GM12864 (cell line): ENCODE measurements at regions not wholly inside any gene's neighbourhood (a gene's known extent, or its start where the extent isn't known, plus 50 kb on each side); places are given as distances from the start of the nearest gene placed in this dataset.

ENCODE experiments used
- DNase-seq: peaks from one replicate; pipeline ENCODE4 v3.0.0-alpha.2; 2011; ENCODE audit warnings: low read depth
- H3K4me3 ChIP-seq: 2 replicates; pipeline ENCODE4 v1.5.1; 2011; ENCODE audit warnings: mild to moderate bottlenecking, low read depth, low read length, control low read depth
- TF ChIP-seq, protein P1 (sequence below): IDR thresholded peaks from 2 replicates; pipeline ENCODE4 v1.5.1; 2011; ENCODE audit warnings: low read depth, mild to moderate bottlenecking, moderate library complexity, low read length, control low read depth, inconsistent platforms; ENCODE audit errors: missing control alignments

- DNase-seq: no peak
- TF ChIP-seq, protein P1, sequence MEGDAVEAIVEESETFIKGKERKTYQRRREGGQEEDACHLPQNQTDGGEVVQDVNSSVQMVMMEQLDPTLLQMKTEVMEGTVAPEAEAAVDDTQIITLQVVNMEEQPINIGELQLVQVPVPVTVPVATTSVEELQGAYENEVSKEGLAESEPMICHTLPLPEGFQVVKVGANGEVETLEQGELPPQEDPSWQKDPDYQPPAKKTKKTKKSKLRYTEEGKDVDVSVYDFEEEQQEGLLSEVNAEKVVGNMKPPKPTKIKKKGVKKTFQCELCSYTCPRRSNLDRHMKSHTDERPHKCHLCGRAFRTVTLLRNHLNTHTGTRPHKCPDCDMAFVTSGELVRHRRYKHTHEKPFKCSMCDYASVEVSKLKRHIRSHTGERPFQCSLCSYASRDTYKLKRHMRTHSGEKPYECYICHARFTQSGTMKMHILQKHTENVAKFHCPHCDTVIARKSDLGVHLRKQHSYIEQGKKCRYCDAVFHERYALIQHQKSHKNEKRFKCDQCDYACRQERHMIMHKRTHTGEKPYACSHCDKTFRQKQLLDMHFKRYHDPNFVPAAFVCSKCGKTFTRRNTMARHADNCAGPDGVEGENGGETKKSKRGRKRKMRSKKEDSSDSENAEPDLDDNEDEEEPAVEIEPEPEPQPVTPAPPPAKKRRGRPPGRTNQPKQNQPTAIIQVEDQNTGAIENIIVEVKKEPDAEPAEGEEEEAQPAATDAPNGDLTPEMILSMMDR: no peak
- no peak overlapping the region for H3K4me3 ChIP-seq
These were observed 2473.5 kb downstream of the PCDH9 start for GRCh38 chr13:64756621-64757020.

DNA sequence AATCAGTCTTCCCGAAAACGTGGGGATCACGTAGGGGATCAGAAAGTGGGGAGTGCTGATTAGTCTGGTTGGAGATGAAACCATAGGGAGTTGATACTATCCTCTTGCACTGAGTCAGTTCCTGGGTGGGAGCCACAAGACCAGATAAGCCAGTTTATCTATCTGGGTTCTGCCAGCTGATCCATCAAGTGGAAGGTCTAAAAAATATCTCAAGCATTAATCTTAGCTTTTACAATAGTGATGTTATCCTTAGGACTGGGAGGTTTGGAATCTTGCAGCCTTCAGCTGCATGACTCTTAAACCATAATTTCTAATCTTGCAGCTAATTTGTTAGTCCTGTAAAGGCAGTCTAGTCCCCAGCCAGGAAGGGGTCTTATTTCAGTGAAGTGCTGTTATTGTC lies 2474.2 kb downstream of the PCDH9 start:
- DNase-seq: no peak
- H3K4me3 ChIP-seq: no peak overlapping the region
- TF ChIP-seq, protein P1: no peak

DNA sequence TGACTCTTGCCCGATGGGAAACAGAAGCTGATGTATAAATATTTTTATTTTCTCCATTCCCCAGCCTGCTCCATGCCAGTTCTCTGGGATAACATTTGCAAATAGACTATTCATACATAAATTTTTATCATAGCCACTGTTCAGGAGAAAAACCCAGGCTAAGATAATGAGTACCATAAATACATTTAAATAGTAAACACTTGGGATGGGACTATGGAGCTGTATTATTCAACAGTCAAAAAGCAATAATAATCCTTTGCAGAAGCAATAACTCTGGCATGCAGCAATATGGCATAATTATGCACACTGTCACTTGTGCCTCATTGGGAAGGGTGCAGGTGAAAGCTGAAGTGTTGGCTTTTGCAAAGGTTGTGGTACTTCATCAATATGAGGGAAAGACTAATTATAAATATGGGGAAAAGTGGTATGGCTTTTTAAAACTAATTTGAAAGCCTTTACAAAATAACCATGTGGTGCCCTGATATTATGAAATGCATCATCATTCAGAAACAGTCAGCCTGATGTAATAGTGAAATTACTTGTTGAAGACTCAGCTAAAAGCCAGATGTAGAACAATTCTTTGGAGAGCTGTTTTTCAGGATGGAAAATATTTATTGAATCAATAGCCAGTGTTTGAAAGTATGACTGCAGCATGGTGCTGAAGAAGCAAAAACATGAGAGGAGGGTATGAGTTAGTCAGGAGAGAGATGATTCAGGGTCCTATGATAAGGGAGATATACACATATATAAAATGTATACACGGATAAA lies 2476.7 kb downstream of the PCDH9 start:
- H3K4me3 ChIP-seq: no peak overlapping the region
- no peak for DNase-seq
- TF ChIP-seq, protein P1: no peak

GRCh38 chr13:64749301-64749700 lies 2480.8 kb downstream of the PCDH9 start:
- TF ChIP-seq, protein P1: no peak
- H3K4me3 ChIP-seq: no peak overlapping the region
- no peak for DNase-seq

DNA sequence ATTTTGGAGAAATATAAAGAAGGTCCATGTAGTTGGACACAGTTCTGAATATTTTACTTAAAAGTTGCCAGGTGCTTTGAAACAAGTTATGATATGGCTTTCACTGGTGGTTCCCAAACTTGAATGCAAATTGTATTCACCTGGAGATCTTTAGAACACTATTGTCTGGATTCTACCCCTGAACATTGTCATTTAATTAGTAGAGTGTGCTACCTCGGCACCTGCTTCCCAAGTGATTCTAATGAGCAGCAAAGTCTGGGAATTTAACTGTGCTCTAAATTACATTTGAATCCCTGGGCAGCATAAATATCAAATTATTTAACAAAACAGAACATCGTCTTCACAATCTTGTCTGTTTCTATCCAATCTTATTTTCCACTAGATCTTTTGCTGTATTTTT lies 2483.3 kb downstream of the PCDH9 start:
- no peak overlapping the region for H3K4me3 ChIP-seq
- TF ChIP-seq, protein P1: no peak
- no peak for DNase-seq

DNA sequence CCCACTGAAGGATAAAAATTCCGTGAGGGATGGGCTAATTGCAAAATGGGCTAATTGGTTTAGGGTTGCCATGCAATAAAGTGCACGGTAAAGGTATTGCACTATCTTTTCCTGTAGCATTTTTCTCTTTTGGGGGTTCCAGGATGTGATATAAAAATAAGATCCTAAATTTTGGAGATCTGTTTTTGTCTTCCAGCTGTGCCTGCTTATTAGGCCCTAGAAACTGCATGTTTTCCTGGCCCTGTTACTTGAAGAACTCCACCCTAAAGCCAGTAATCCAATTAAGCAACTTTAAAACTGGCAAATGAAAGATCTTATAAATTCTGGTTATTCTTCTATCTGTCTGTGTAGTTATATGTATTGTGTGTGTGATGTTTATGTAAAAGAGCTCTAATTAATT lies 2489.6 kb downstream of the PCDH9 start:
- TF ChIP-seq, protein P1: no peak
- DNase-seq: no peak
- H3K4me3 ChIP-seq: no peak overlapping the region

GRCh38 chr13:64725492-64725891 lies 2504.6 kb downstream of the PCDH9 start:
- TF ChIP-seq, protein P1: no peak
- DNase-seq: no peak

More at GRCh38 chr13:64725492-64725891, 2504.6 kb downstream of the PCDH9 start:
- no peak overlapping the region for H3K4me3 ChIP-seq
